Nephron progenitor cell (in vitro differentiated cells): ENCODE measurements at regions not wholly inside any gene's neighbourhood (a gene's known extent, or its start where the extent isn't known, plus 50 kb on each side); places are given as distances from the start of the nearest gene placed in this dataset.

Source experiments
- DNase-seq: peaks from one replicate; pipeline ENCODE4 v3.0.0; 2021
- H3K27ac Mint-ChIP-seq: 2 replicates; pipeline ENCODE4 v1.8.0; 2021; ENCODE audit warnings: mild to moderate bottlenecking, moderate library complexity, mixed read lengths
- H3K27me3 Mint-ChIP-seq: 2 replicates; pipeline ENCODE4 v1.8.0; 2021; ENCODE audit warnings: mild to moderate bottlenecking, low read depth, mixed read lengths; ENCODE audit not compliant: poor library complexity
- H3K36me3 Mint-ChIP-seq: 2 replicates; pipeline ENCODE4 v1.8.0; 2021; ENCODE audit warnings: low read depth, mixed read lengths
- H3K4me1 Mint-ChIP-seq: 2 replicates; pipeline ENCODE4 v1.8.0; 2021; ENCODE audit warnings: mixed read lengths
- H3K4me3 Mint-ChIP-seq: 2 replicates; pipeline ENCODE4 v1.8.0; 2021; ENCODE audit warnings: mild to moderate bottlenecking, moderate library complexity, mixed read lengths
- H3K9me3 Mint-ChIP-seq: 2 replicates; pipeline ENCODE4 v1.8.0; 2021; ENCODE audit warnings: mild to moderate bottlenecking, moderate library complexity, mixed read lengths
- TF ChIP-seq, protein P1 (sequence below): fragments of 200-600 bp; sonication (generic); IDR thresholded peaks from 2 replicates; pipeline ENCODE4 v1.5.0; 2021; ENCODE audit warnings: antibody characterized with exemption

- H3K27ac Mint-ChIP-seq, result no peak overlapping the region
- H3K9me3 Mint-ChIP-seq, result no peaks in the 10 kb centered on the region
- H3K27me3 Mint-ChIP-seq, result peaks cover 3% of the 10 kb centered on the region
- H3K36me3 Mint-ChIP-seq, result no peaks in the 10 kb centered on the region
- TF ChIP-seq, protein P1, sequence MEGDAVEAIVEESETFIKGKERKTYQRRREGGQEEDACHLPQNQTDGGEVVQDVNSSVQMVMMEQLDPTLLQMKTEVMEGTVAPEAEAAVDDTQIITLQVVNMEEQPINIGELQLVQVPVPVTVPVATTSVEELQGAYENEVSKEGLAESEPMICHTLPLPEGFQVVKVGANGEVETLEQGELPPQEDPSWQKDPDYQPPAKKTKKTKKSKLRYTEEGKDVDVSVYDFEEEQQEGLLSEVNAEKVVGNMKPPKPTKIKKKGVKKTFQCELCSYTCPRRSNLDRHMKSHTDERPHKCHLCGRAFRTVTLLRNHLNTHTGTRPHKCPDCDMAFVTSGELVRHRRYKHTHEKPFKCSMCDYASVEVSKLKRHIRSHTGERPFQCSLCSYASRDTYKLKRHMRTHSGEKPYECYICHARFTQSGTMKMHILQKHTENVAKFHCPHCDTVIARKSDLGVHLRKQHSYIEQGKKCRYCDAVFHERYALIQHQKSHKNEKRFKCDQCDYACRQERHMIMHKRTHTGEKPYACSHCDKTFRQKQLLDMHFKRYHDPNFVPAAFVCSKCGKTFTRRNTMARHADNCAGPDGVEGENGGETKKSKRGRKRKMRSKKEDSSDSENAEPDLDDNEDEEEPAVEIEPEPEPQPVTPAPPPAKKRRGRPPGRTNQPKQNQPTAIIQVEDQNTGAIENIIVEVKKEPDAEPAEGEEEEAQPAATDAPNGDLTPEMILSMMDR, result no peak
- no peaks in the 10 kb centered on the region for H3K4me1 Mint-ChIP-seq
- no peak for DNase-seq
- H3K4me3 Mint-ChIP-seq, result no peak overlapping the region
Observed at GRCh38 chr18:60082790-60083189, 183.0 kb downstream of the PMAIP1 start.

DNA sequence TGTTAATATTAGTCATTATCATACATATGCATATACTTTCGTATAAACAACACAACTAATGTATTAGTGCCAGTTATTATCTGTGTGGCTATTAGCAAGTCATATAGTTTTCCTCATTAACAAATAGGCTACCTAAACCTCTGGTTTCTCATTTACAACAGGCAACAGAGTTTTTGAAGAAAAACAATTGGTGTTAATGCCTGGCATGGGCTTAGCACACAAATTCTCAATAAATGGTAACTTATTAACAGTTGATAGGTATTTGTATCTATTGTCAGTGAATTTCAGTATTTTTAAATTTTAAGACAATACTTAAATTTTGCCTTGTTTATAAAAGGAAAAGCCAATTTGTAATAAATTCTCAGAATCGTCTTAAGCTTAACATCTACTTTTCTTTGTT lies 182.5 kb downstream of the PMAIP1 start:
- H3K27ac Mint-ChIP-seq, result no peak overlapping the region
- no peaks in the 10 kb centered on the region for H3K4me1 Mint-ChIP-seq
- peaks cover 3% of the 10 kb centered on the region for H3K27me3 Mint-ChIP-seq
- TF ChIP-seq, protein P1, result no peak
- no peak for DNase-seq
- H3K36me3 Mint-ChIP-seq, result no peaks in the 10 kb centered on the region
- H3K4me3 Mint-ChIP-seq, result no peak overlapping the region
- H3K9me3 Mint-ChIP-seq, result no peaks in the 10 kb centered on the region

GRCh38 chr18:60075477-60075876 lies 175.7 kb downstream of the PMAIP1 start:
- peaks cover 4% of the 10 kb centered on the region for H3K27me3 Mint-ChIP-seq
- no peaks in the 10 kb centered on the region for H3K36me3 Mint-ChIP-seq
- no peaks in the 10 kb centered on the region for H3K4me1 Mint-ChIP-seq
- no peak for DNase-seq
- no peak overlapping the region for H3K27ac Mint-ChIP-seq
- TF ChIP-seq, protein P1, result no peak
- H3K4me3 Mint-ChIP-seq, result no peak overlapping the region
- peaks cover 25% of the 10 kb centered on the region for H3K9me3 Mint-ChIP-seq

GRCh38 chr18:60070631-60071030 lies 170.8 kb downstream of the PMAIP1 start:
- Mint-ChIP-seq H3K4me3 (no peak overlapping the region), H3K27ac (no peak overlapping the region), H3K27me3 (peaks cover 4% of the 10 kb centered on the region), H3K9me3 (peaks cover 13% of the 10 kb centered on the region), H3K36me3 (no peaks in the 10 kb centered on the region), H3K4me1 (no peaks in the 10 kb centered on the region)
- DNase-seq, result no peak
- TF ChIP-seq, protein P1, result no peak

DNA sequence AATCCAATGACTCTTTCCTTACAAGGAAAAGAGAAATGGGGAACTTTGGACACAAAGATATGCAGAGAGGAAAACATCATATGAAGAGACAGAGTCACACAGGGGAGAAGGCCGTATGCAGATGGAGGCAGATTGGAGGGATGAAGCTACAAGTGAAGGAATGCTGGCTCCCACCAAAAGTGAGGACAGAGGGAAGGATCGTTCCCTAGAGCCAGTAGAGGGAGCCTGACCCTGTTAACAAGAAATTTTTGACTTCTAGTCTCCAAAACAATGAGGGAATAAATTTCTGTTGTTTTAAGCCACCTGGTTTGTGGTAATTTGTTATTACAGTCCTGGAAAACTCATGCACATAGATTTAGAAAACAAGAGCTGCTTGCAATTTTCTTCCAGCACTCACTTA lies 169.3 kb downstream of the PMAIP1 start:
- peaks cover 9% of the 10 kb centered on the region for H3K9me3 Mint-ChIP-seq
- TF ChIP-seq, protein P1, result no peak
- peaks cover under 1% of the 10 kb centered on the region for H3K27me3 Mint-ChIP-seq
- H3K4me3 Mint-ChIP-seq, result no peak overlapping the region
- no peak overlapping the region for H3K27ac Mint-ChIP-seq
- DNase-seq, result no peak
- H3K36me3 Mint-ChIP-seq, result no peaks in the 10 kb centered on the region
- H3K4me1 Mint-ChIP-seq, result no peaks in the 10 kb centered on the region

GRCh38 chr18:60067426-60068210 lies 167.8 kb downstream of the PMAIP1 start:
- no peak overlapping the region for H3K27ac Mint-ChIP-seq
- no peaks in the 10 kb centered on the region for H3K4me1 Mint-ChIP-seq
- TF ChIP-seq, protein P1, result no peak

More at GRCh38 chr18:60067426-60068210, 167.8 kb downstream of the PMAIP1 start:
- no peak for DNase-seq
- H3K4me3 Mint-ChIP-seq, result no peak overlapping the region
- H3K9me3 Mint-ChIP-seq, result peaks cover 4% of the 10 kb centered on the region
- H3K36me3 Mint-ChIP-seq, result no peaks in the 10 kb centered on the region
- H3K27me3 Mint-ChIP-seq, result peaks cover 3% of the 10 kb centered on the region
